HG02943 (cell line): ENCODE measurements at regions not wholly inside any gene's neighbourhood (a gene's known extent, or its start where the extent isn't known, plus 50 kb on each side); places are given as distances from the start of the nearest gene placed in this dataset.

ENCODE experiments used
- ATAC-seq: cut with Tn5 transposase; IDR thresholded peaks from one replicate; pipeline ENCODE4 v1.9.1; 2021; ENCODE audit warnings: mild to moderate bottlenecking, low read depth, moderate library complexity; ENCODE audit not compliant: unreplicated experiment

GRCh38 chr2:236790963-236791362 lies 221.3 kb downstream of the ACKR3 start:
- ATAC-seq = no peak

DNA sequence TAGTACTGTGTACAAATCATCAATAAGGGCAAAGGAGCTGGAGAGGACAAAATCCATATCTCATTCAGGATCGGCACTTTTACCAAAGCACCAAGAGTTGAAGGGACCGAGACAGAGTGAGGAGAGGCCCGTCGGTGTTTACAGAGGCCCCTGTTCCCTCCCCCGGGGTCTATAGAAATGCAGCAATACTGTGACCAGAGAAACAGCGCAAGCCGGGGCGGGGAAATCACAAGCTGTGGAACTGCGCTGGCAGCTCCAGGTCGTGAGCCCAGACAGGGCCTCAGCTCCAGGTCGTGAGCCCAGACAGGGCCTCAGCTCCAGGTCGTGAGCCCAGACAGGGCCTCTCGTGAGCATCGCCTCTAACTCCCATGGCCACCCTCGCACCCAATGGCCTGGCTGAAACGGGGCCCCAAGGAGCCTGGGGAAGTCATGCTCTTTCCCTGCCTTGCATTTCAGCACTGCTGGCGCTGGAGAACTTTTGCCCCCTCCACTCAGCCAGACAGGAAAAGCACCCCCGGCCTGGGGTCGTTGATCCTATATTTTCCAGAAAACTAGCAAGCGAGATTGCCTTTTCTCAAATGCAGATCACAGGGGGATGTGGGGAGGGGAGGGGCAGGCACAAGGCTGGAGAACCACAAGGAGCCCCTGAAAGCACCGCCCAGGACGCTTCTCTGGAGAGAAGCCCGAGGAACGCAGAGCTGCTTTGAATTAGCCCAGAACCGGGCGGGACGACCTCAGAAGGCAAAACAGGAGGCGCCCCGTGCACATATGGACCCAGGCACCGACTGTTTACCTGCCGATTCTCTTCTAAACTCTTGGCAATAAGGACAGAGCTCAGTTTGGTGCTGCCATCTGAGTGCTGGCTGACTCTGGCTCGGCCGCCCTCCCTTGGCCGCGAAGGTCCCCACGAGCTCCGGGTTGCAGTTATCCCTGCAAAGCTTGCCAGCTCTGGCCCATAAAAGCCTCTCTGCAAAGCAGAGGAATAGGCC lies 223.7 kb downstream of the ACKR3 start:
- no peak for ATAC-seq

DNA sequence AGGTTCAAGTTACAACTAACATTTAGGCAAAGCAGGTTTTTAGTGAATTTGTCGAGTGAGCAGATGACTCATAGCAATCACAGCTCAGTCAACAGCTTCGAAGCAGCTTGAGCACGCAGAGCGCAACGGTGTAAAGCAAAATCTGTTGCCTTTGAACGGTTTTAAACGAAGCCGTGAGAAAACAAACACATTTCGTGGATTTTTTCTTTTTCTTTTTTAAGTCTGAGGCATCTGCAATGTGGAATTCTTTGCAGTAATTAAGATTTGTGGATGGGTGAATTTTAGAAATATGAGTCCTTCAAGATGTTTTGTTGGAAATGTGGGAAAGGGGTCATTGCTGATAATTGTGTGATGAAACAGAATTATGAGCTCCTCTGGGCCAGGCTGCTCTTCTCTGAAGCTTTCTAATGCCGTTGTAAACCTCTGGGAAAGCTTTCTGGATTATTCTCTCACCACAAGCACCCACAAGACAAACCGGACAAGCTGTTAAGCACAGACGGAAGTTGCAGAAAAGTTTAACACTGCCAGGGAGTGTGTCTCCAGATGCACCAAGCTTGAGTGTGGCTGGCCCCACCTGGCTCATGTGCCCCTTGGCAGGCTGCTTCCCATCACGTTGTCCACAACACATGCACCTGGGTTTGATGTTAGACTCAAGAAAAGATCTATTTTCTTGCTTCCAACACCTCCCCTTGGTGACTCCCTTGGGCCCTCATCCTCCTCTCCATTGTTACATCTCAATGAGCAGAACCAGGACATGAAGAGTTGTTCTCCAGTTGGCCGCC lies 224.7 kb downstream of the ACKR3 start:
- no peak for ATAC-seq

GRCh38 chr2:236795169-236795860 lies 225.7 kb downstream of the ACKR3 start:
- no peak for ATAC-seq

DNA sequence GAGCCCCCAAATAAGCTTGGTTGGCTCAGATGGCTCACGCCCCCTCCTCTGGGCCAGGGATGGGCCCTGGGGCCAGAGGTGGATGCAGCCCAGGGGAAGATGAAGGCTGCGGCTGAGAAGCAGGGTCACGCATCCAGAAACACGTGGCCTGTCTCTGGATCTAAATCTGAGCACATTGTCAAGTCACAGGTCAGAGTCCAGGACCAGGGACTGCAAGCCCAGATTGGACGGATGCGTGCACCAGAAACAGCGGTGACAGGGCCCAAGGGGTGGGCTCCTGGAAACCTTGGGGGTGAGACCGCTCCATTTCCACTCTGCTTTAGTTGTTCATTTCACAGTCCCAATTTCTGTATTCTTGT lies 226.2 kb downstream of the ACKR3 start:
- no peak for ATAC-seq

DNA sequence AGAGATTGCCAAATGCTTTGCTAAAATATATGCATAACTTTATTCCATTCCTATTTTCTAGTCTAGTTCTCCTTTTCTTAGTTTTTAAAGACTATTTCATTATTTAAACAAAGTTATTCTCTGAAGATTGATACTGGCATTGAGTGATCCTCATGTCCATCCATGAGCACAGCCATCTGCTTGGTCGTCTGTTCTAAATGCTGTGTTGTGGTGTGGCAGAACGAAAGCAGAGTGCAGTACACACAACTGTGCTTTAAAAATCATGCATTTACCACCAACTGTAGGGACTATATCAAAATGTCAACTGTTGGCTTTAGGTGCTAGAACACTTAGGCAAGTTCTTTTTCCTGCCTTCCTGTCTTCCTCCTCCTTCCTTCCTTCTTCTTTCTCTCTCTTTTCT lies 226.6 kb downstream of the ACKR3 start:
- ATAC-seq = no peak

DNA sequence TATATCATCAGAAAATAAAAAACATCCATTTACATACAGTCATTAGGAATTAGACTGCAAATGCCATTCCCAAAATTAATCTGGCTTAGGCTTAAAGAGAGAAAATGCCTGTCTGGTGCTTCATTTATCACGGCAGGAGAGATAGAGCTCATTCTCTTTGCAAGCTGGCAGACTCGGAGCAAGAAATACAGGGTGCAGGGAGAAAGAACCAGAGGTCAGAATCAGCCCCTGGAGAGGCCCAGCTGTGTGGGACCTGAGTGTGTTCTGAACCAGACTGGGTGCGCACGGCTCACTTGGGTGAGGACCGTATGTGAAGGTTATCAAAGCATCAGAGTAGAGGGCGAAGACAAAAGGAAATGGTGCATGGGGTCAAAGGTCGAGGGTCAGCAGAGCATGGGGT lies 227.8 kb downstream of the ACKR3 start:
- ATAC-seq = no peak

GRCh38 chr2:236798491-236798890 lies 228.9 kb downstream of the ACKR3 start:
- no peak for ATAC-seq

DNA sequence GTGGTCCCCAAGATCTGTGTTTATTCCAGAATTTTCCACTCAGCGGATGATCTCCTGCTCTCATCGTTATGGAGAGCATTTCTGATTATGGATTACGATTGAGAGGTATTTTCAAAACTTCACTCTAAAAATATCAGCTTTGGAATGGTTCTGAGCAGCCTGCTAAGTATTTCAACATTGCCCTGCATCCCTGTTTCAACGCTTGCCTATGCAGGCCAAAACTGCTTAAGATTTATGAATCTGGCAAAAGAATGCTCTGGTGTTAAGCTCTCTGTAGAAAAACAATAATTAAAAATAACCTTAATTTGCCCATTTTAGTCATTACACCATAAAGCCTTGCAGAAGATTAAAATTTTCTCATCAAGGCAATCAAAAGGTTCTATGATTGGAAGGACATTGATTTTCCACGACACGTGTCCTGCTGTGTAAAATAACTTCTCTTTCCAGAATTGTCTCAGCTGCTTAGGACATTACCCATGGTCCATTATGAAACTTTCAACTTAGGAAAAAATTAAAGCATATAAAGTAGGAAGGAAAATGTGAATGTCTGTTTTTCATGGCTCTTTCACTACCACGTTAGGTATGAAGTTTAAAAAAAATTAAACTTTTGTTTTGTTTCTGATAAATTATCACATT lies 229.9 kb downstream of the ACKR3 start:
- ATAC-seq = no peak

DNA sequence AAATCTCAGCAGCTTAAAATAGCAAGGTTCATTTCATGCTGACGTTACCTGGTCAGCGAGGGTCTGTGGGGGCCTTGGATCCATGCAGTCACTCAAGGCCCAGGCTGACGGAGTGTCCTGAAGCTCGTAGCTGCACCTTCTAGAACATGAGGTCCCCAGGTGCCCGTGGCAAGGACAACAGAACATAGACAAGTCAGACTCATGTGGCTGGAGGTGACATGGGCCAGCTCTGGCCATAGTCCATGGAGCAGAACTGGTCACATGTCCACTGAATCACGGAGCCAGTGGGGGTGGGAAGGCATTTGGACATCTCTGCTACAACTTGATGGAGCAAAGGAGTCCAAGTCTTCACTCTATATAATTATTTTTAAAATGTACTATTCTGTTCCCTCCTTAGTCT lies 233.2 kb downstream of the ACKR3 start:
- no peak for ATAC-seq

DNA sequence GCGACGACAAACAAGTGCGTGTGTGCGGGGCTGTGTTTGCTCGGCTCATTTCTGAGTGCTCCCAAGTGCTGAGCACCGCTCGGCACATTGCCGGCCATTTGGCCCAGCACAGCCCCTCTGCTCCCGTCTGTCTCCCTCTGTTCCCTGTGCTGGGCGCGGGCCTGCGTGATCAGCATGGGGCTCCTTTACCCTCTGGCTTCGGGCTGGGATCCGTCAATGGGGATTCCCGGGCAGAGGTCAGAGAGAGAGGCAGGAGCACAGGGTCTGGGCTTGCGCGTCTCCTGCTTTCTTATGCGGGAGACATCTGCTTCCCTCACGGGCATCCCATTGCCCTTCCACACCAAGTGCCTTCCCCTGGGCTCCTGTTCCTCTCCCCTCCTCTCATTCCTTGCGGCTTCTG lies 234.0 kb downstream of the ACKR3 start:
- ATAC-seq = no peak

GRCh38 chr2:236805800-236806531 lies 236.3 kb downstream of the ACKR3 start:
- ATAC-seq = no peak

DNA sequence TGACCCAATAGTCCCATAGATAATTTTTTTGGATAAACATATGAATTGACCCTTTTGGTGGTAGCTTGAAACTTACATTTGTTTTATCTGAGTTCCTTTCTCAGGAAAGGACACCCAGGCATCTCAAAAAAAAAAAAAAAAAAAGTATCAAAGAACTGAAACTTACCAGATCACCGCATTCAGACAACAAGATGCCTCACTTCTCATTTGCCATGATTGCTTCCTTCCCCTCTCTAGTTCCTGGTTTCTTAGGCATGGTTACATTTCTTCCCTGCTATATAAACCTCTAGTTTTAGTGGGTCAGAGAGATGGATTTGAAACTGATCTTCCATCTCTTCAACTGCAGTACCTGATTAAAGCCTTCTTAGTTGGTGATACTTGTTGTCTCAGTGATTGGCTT lies 240.1 kb downstream of the ACKR3 start:
- ATAC-seq = no peak

- no peak for ATAC-seq
Measured at GRCh38 chr2:236811062-236811656, 241.5 kb downstream of the ACKR3 start.

- ATAC-seq = no peak
Measured at GRCh38 chr2:236813766-236814165, 244.1 kb downstream of the ACKR3 start.

DNA sequence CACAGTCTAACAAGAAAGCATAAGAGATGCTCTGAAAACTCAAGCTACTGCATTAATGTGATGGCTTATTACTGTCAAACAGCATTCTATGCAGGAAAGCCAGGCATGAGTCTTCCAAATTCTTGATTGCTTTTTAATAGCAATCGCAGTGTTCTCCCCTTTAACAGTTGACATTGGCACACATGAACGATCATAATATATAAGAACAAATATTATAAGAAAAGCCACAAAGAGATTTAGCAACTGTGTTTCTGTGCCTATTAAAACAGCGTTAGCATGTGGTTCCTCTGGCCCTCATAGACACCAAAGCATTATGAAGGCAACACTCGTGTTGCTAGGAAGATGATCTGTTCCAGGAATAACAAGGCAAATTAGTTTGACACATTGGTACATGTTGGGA lies 245.0 kb downstream of the ACKR3 start:
- no peak for ATAC-seq

GRCh38 chr2:236815746-236816145 lies 246.1 kb downstream of the ACKR3 start:
- no peak for ATAC-seq

DNA sequence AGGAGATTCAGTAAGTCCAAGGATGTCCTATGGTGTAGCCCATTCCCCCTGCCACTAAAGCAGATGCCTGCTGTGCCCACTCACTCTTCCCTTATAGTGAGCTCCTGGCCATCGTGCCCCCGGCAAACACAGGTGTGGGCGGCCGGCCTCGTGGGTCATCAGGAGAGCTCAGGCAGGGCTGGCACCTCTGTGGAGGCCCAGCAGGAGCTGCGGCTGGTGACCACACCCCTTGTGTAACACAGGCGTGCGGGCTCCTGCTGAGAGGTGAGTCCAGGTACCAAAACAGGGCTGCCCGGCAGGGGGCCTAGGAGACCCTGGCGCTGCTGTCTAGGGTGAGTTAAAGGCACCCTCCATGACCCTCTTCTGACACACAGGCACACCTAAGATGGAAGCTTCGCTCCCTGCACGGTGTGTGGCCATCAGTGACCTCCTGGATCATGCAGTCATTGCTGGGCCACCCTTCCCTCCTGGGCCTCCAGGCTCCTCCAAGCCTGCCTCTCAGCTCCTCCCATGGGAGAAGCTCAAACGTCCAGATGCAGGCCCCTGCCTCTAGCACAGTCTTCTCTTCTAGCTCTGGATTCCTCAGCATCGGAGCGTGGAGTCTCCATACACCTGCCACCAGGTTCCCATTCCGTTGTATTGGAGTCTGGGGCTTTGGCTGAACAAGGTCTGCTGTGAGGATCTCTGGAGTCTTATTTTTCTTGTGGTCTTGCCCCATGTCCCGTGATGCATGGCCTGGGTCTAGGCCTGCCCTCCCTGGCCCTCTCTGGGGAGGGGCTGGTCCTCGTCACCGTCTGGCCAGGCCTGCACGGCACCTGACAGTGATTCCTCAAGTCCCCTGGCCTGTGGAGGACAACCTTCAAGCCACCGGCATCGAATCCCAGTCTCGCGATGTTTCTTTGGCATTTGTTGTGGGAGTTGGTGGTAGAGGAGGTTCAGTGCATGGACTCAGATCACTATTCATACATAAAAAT lies 246.9 kb downstream of the ACKR3 start:
- ATAC-seq = no peak
